ENCODE measurements at regions not wholly inside any gene's neighbourhood (a gene's known extent, or its start where the extent isn't known, plus 50 kb on each side); places are given as distances from the start of the nearest gene placed in this dataset.

DNA sequence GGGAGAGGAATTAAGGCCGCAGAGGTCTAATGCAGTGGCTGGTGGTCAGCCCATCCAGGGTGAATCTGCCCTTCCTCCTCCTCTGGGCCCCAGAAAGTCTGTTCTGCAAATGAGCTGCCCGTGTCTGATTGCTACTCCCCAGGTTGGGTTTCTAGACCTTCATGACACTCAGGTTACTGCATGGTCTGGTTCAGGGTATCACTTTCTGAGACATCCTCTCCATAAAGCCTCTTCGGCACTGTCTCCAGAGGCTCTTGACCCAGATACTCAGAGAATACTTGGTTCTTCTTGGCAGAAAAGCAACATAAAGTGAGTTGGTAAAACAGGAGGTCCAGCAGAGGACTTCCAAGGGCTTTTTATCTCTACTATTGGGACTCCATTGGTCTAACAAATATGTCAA lies 62.5 kb upstream of the GDNF start:
- no peak for DNase-seq

DNA sequence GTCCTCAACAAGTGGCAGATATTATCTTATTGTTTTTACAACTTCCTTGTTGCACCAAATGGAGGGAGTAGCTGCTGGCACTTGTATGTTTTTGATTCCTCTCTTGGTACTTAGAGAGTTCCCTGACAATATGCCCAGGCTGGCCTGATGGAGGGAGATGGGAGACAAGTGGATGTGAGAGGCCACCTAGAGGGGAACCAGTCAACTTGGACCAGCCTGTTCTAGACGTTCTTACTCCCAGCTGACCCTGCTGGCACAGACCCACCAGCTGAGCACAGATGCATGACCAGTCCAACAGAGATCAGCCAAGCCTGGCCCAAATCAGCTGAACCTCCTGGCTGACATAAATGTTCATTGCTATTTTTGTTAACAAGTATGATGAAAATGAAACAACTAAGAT lies 60.9 kb upstream of the GDNF start:
- peak in 1 of 2 experiments; percentile 43 for DNase-seq

DNA sequence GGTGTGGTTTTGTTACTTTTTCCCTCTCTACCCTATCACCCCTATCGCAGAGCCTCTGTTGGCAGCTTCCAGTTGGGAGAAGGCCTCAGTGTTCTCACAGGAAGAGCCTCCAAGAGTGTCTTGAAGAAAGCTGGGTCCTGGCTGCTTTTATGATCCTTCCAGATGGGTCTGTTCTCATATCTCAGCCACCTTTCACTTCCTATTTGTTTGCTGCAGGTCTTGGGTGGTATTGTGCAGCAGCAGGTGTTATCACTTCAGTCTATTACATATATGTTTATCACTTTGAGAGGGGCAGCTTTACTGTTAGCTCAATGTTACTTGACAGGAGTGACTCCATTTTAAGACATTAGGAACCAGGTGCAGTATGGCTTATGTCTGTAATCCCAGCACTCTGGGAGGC lies 59.2 kb upstream of the GDNF start:
- DNase-seq = no peak

DNA sequence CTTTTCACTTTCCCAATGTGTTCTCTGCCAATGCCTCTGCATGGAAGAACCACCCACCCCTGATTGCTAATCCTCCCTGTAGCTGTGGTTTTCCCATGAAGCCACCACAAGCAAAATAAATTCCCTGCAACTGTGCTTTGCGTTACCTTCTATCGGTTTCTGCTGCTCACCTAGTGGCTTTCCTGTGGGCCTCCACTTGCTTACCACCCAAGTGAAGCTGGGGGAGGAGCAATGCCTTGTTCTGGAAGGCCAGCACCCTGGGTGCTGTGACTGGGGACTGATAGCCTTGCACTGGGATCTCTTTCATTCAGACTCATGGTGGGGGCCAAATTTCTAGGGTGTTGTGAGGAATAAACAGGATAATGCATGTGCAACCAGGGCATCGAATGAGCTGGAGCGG lies 56.3 kb upstream of the GDNF start:
- DNase-seq = no peak

DNA sequence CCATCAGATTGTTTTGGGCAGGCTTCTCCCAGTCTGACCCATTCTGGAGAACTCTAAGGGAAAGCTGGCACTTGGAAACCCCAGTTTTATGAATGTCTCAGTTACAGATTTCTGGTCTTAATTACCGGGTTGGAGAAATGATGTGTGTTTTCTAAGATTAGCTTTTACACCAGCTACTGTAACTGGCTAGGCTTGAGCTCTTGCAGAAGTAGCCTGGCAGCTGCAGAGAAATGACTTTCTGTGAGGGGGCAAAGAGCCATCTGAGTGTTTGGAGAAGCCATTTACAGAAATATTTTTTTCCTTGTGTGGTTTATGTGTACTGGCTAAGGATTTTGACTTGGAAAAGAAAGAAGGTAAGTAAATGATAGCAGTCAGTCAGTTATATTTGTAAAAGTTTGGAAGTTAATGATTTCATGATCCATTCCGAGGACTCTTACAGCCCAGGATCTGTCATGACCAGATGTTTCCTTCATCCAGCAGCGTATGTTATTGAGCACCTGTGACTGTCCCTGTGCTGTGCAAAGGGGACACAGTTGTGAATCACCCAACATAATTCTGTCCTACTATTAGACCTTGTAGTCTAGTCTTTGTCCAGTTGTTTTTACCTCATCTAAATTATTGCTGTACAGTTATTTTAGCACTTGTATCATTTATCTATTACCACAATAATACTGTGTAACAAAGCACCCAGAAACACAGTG lies 53.7 kb upstream of the GDNF start:
- no peak for DNase-seq

DNA sequence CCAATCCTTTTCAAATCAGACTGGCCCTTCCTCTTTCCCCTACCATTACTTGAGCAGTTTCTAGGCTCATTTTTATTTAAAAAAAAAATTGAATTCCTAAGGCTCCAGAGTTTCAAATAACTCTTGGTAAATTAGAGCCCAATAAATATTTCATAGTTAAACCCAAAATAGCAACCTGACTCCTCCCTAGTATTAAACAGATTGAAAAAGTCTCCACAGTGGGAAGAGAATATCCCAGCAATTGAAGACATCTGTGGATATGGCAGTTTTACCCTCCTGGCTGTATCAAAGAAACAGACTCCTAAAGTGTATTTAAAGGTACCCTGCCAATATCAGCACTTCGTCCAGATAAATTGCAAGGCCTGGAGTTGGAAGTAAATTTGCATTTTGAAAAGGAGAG lies 52.7 kb upstream of the GDNF start:
- DNase-seq = no peak

DNA sequence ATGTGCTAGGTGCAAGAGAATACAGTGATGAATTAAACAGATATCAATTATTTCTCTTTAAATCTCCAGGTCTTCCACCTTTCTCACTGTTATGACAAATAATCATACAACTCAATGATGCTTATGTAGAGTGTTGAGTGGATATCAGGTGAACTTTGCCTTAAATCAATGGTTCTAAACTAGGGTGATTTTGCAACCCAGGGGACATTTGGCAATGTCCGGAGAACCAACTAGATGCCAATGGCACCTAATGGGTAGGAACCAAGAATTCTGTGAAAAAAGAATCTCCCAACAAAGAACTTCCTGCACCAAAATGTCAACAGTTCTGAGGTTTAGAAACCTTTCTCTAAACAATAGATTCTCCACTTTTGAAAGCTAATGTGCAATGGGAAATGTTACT lies 52.0 kb upstream of the GDNF start:
- no peak for DNase-seq

DNA sequence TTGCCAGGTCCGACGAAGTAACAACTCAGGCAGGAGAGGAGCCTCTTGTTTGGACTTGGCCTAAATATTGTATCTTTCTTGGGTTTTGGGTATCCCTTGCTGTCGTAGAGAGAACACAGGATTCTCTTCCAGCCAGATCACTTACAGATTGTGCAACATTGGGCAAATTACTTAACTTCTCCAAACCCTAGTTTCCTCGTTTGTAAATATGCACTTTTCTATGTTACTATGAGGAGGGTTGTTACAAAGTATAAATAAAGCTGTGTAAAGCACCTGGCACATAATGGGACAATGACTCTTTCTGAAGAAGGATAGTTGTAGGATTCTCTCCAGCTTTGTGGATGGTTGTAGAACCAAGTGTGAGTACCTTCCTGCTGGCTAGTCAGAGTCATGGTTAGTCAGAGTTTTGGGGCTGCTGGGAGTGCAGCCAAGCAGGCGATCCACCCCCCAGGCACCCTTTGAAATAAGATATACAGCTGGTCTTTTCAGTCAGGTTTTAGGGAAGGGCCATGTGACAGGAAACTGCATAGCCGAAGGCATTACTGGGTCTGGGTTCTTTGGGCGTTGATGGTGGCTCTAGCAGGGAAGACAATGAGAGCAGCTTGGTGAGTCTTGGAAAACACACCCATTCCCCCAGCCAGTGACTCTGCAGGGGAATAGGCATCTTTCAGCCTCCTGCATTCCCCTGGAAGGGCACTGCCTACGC lies 49.9 kb upstream of the GDNF start:
- no peak for DNase-seq
